Tibial nerve (tissue), 4 donors: ENCODE measurements at regions not wholly inside any gene's neighbourhood (a gene's known extent, or its start where the extent isn't known, plus 50 kb on each side); places are given as distances from the start of the nearest gene placed in this dataset.

Source experiments
- DNase-seq, 2 donors: peaks; one replicate each; pipeline ENCODE4 v3.0.0-alpha.2; 2019; ENCODE audit warnings: low spot score in 2 of 2
- H3K27ac ChIP-seq, 4 donors: fragments of 200-600 bp; sonication (generic) in 3 of 4; one replicate each; pipeline ENCODE4 v1.5.1; 2017 to 2019; ENCODE audit warnings: mild to moderate bottlenecking in 1 of 4
- H3K27me3 ChIP-seq, 2 donors: fragments of 200-600 bp; sonication (generic) in 1 of 2; one replicate each; pipeline versions ENCODE4 v1.5.1 to v1.6.0; 2017 to 2019
- H3K36me3 ChIP-seq, 3 donors: fragments of 200-600 bp; sonication (generic); one replicate each; pipeline ENCODE4 v1.5.1; 2018 to 2019
- H3K4me1 ChIP-seq, 4 donors: fragments of 200-600 bp; sonication (generic) in 3 of 4; one replicate each; pipeline ENCODE4 v1.5.1; 2017 to 2019
- H3K4me3 ChIP-seq, 4 donors: fragments of 200-600 bp; sonication (generic) in 3 of 4; one replicate each; pipeline ENCODE4 v1.5.1; 2017 to 2019; ENCODE audit warnings: mild to moderate bottlenecking in 1 of 4, moderate library complexity in 1 of 4
- H3K9me3 ChIP-seq, 4 donors: fragments of 200-600 bp; sonication (generic) in 3 of 4; one replicate each; pipeline ENCODE4 v1.5.1; 2017 to 2019
- CTCF ChIP-seq, 5 experiments: fragments of 200-600 bp in 3 of 5; fragments of 450-650 bp in 2 of 5; sonication (generic) in 3 of 5; IDR thresholded peaks; one replicate each; pipeline ENCODE4 v1.5.1; 2016 to 2019; ENCODE audit warnings: antibody characterized with exemption in 5 of 5, mild to moderate bottlenecking in 3 of 5, moderate library complexity in 2 of 5
- EP300 ChIP-seq, 2 donors: sonication (generic); formaldehyde crosslinking; IDR thresholded peaks; one replicate each; pipeline ENCODE4 v1.6.1; 2017; ENCODE audit warnings: antibody characterized with exemption in 2 of 2, mild to moderate bottlenecking in 1 of 2
- POLR2A ChIP-seq, 2 donors: fragments of 450-650 bp; IDR thresholded peaks; one replicate each; pipeline ENCODE4 v1.6.1; 2017; ENCODE audit warnings: antibody characterized with exemption in 2 of 2, mild to moderate bottlenecking in 2 of 2, moderate library complexity in 2 of 2
- WGBS, 2 donors: methylation state at CpG; one replicate each; pipeline ENCODE4 v1.1.5; 2018; 5-methylcytosine and 5-hydroxymethylcytosine counted together

- no peaks in the 10 kb centered on the region for H3K27me3 ChIP-seq
- WGBS, 2 donors, result 77 to 81% methylated on average over 5 of the region's 5 CpGs
- no peak for DNase-seq
- H3K27ac ChIP-seq, result no peak overlapping the region
- no peaks in the 10 kb centered on the region for H3K4me1 ChIP-seq
- H3K9me3 ChIP-seq, result no peaks in the 10 kb centered on the region
- TF ChIP-seq EP300 (IDR thresholded peaks at IDR 0.05) (no peak), POLR2A (IDR thresholded peaks at IDR 0.05) (no peak), CTCF (IDR thresholded peaks at IDR 0.05) (no peak)
- H3K36me3 ChIP-seq, result no peaks in the 10 kb centered on the region
- no peak overlapping the region for H3K4me3 ChIP-seq
These were observed 167.8 kb downstream of the BCL11A start for GRCh38 chr2:60385648-60386047.

GRCh38 chr2:60383401-60384143 is 169.9 kb downstream of the BCL11A start:
- Histone ChIP-seq H3K4me1 (no peaks in the 10 kb centered on the region), H3K27ac (no peak overlapping the region), H3K27me3 (no peaks in the 10 kb centered on the region), H3K9me3 (no peaks in the 10 kb centered on the region), H3K36me3 (no peaks in the 10 kb centered on the region), H3K4me3 (no peak overlapping the region)
- DNase-seq, result no peak
- WGBS, 2 donors, result 63% methylated on average over 6 of the region's 6 CpGs
- TF ChIP-seq POLR2A (IDR thresholded peaks at IDR 0.05) (no peak), EP300 (IDR thresholded peaks at IDR 0.05) (no peak), CTCF (IDR thresholded peaks at IDR 0.05) (no peak)

- 90 to 94% methylated on average over 2 of the region's 2 CpGs for WGBS, 2 donors
- no peak overlapping the region for H3K27ac ChIP-seq
- no peaks in the 10 kb centered on the region for H3K9me3 ChIP-seq
- no peaks in the 10 kb centered on the region for H3K4me1 ChIP-seq
- no peaks in the 10 kb centered on the region for H3K36me3 ChIP-seq
- no peak overlapping the region for H3K4me3 ChIP-seq
- TF ChIP-seq POLR2A (IDR thresholded peaks at IDR 0.05), result no peak
- TF ChIP-seq CTCF (IDR thresholded peaks at IDR 0.05), result no peak
- TF ChIP-seq EP300 (IDR thresholded peaks at IDR 0.05), result no peak
- DNase-seq, result no peak
- no peaks in the 10 kb centered on the region for H3K27me3 ChIP-seq
These were observed 173.0 kb downstream of the BCL11A start for GRCh38 chr2:60380411-60380810.

- WGBS, 2 donors, result 95 to 96% methylated on average over 2 of the region's 2 CpGs
- no peak for DNase-seq
- H3K27ac ChIP-seq, result no peak overlapping the region
- no peaks in the 10 kb centered on the region for H3K36me3 ChIP-seq
- no peaks in the 10 kb centered on the region for H3K4me1 ChIP-seq
- TF ChIP-seq EP300 (IDR thresholded peaks at IDR 0.05) (no peak), CTCF (IDR thresholded peaks at IDR 0.05) (no peak), POLR2A (IDR thresholded peaks at IDR 0.05) (no peak)
- no peaks in the 10 kb centered on the region for H3K9me3 ChIP-seq
- H3K4me3 ChIP-seq, result no peak overlapping the region
- no peaks in the 10 kb centered on the region for H3K27me3 ChIP-seq
These were observed 173.8 kb downstream of the BCL11A start for GRCh38 chr2:60379684-60380083.

- 89 to 92% methylated on average over 7 of the region's 7 CpGs for WGBS, 2 donors
- DNase-seq, result no peak
- Histone ChIP-seq H3K27me3 (no peaks in the 10 kb centered on the region), H3K27ac (no peak overlapping the region), H3K4me3 (no peak overlapping the region), H3K36me3 (no peaks in the 10 kb centered on the region), H3K9me3 (no peaks in the 10 kb centered on the region), H3K4me1 (no peaks in the 10 kb centered on the region)
- no peak for TF ChIP-seq EP300 (IDR thresholded peaks at IDR 0.05)
- TF ChIP-seq POLR2A (IDR thresholded peaks at IDR 0.05), result no peak
- no peak for TF ChIP-seq CTCF (IDR thresholded peaks at IDR 0.05)
These were observed 174.2 kb downstream of the BCL11A start for GRCh38 chr2:60379216-60379615.
